ENCODE measurements at regions not wholly inside any gene's neighbourhood (a gene's known extent, or its start where the extent isn't known, plus 50 kb on each side); places are given as distances from the start of the nearest gene placed in this dataset.

DNA sequence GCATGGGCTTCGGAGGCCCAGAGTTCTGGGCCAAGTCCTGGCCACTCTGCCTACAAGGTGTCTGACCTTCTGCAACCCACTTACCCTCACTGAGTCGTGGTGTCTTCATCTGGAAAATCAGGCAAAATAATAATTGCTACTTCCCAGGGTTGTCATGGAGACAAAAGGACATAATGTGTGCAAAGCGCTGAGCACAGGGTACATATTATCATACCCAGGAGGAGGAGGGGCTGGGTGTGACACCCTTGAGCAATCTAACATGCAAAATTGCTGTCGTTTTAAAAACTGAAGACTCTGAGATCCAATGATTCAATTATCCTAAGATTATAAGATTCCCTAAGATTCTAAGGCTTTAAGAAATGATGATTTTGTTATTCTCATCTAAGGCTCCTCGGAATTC lies 459.5 kb downstream of the PTPRU start:
- WGBS, 2 donors, result 75% methylated on average over 5 of the region's 5 CpGs
- ATAC-seq (ENCODE audit: low FRiP score in 2 of 2), result no peak
- H3K27ac ChIP-seq, result no peak overlapping the region

DNA sequence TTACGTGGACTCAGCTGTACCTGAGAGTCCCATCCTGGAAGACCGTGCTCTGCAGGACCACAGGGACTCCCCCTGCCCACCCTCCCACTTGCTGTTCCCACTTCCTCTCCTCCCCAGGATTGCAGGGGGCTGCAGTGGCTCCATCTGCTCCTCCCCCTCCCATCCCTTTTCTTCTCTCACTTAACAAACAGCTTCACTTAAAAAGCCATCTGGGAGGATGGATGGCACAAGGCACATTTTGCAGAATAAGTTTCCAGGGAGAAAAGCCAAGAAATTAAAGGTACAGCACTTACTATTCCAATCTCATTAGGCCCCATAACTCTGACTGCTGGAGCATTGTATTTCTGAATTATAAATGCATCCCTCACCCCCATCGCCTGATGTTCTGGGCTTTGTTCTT lies 458.7 kb downstream of the PTPRU start:
- H3K4me3 ChIP-seq, result no peak overlapping the region
- no peaks in the 10 kb centered on the region for H3K36me3 ChIP-seq
- WGBS, 2 donors, result 54 to 74% methylated on average over 2 to 3 of the region's 3 CpGs
- H3K9me3 ChIP-seq, result no peaks in the 10 kb centered on the region
- peaks cover 0 to 4% (median 0%) of the 10 kb centered on the region in 4 donors for H3K27me3 ChIP-seq
- H3K27ac ChIP-seq, result no peak overlapping the region
- no peak for ATAC-seq (ENCODE audit: low FRiP score in 2 of 2)
- DNase-seq, result no peak
- TF ChIP-seq, protein P1, sequence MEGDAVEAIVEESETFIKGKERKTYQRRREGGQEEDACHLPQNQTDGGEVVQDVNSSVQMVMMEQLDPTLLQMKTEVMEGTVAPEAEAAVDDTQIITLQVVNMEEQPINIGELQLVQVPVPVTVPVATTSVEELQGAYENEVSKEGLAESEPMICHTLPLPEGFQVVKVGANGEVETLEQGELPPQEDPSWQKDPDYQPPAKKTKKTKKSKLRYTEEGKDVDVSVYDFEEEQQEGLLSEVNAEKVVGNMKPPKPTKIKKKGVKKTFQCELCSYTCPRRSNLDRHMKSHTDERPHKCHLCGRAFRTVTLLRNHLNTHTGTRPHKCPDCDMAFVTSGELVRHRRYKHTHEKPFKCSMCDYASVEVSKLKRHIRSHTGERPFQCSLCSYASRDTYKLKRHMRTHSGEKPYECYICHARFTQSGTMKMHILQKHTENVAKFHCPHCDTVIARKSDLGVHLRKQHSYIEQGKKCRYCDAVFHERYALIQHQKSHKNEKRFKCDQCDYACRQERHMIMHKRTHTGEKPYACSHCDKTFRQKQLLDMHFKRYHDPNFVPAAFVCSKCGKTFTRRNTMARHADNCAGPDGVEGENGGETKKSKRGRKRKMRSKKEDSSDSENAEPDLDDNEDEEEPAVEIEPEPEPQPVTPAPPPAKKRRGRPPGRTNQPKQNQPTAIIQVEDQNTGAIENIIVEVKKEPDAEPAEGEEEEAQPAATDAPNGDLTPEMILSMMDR (IDR thresholded peaks at IDR 0.05), result no peak
- TF ChIP-seq POLR2AphosphoS5 (IDR thresholded peaks at IDR 0.05) (no peak), EP300 (IDR thresholded peaks at IDR 0.05) (no peak), POLR2A (IDR thresholded peaks at IDR 0.05) (no peak)
- peaks cover 0 to 3% (median 0%) of the 10 kb centered on the region in 4 donors for H3K4me1 ChIP-seq

More for the DNA sequence above, 459.5 kb downstream of the PTPRU start:
- H3K27me3 ChIP-seq, result peaks cover 0 to under 1% (median 0%) of the 10 kb centered on the region in 4 donors
- TF ChIP-seq EP300 (IDR thresholded peaks at IDR 0.05) (no peak), POLR2AphosphoS5 (IDR thresholded peaks at IDR 0.05) (no peak), POLR2A (IDR thresholded peaks at IDR 0.05) (no peak)
- TF ChIP-seq, protein P1 (IDR thresholded peaks at IDR 0.05), result no peak
- H3K4me1 ChIP-seq, result peaks cover 0 to 4% (median 0%) of the 10 kb centered on the region in 4 donors
- no peak for DNase-seq
- no peaks in the 10 kb centered on the region for H3K9me3 ChIP-seq
- H3K4me3 ChIP-seq, result no peak overlapping the region
- H3K36me3 ChIP-seq, result no peaks in the 10 kb centered on the region

DNA sequence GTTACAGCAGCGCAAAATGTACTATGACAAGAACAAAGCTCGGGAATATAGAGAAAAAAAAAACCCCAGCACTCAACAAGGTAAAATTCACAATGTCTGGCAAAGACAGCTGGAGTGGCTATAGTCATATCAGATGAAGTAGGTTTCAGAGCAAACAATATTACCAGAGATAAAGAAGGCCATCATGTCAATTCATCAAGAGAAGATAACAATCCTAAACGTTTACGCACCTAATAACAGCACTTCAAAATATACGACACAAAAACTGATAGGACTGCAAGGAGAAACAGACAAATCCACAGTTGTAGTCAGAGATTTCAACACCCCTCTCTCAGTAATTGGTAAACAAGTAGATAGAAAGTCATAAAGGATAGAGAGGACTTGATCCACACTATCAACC lies 455.2 kb downstream of the PTPRU start:
- no peak for TF ChIP-seq EP300 (IDR thresholded peaks at IDR 0.05)
- no peak for TF ChIP-seq POLR2AphosphoS5 (IDR thresholded peaks at IDR 0.05)
- no peak for TF ChIP-seq POLR2A (IDR thresholded peaks at IDR 0.05)
- TF ChIP-seq, protein P1 (IDR thresholded peaks at IDR 0.05), result no peak
- WGBS, 2 donors, result 78 to 81% methylated on average over 5 of the region's 5 CpGs
- Histone ChIP-seq H3K4me3 (no peak overlapping the region), H3K9me3 (no peaks in the 10 kb centered on the region), H3K27ac (no peak overlapping the region), H3K4me1 (no peaks in the 10 kb centered on the region), H3K36me3 (no peaks in the 10 kb centered on the region), H3K27me3 (peaks cover 0 to 4% (median 0%) of the 10 kb centered on the region in 4 donors)
- no peak for ATAC-seq (ENCODE audit: low FRiP score in 2 of 2)
- DNase-seq, result no peak

DNA sequence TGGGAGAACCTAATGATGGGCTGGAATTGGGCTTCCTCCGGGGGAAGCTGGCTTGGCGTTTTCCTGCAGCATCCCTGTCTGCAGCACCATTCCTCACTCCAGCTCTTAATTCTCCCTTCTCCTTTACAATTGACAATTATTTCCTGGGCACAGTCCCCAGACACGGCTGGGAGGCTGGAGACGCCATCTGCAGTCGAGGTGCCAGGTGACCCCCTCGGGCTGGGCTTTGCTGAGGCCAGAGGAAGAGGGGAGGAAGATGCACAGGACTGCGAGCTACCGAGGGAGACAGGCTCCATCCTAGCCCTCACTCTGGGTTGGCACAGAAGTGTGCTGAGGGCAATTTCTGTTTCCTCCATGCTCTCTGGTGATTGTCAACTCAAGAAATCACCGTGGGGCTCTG lies 453.8 kb downstream of the PTPRU start:
- Histone ChIP-seq H3K36me3 (no peaks in the 10 kb centered on the region), H3K4me1 (no peaks in the 10 kb centered on the region), H3K27ac (no peak overlapping the region), H3K9me3 (no peaks in the 10 kb centered on the region), H3K4me3 (no peak overlapping the region), H3K27me3 (peaks cover 0 to 4% (median 0%) of the 10 kb centered on the region in 4 donors)
- peak in 1 of 2 donors; percentile 3 for DNase-seq
- no peak for ATAC-seq (ENCODE audit: low FRiP score in 2 of 2)
- no peak for TF ChIP-seq POLR2A (IDR thresholded peaks at IDR 0.05)
- TF ChIP-seq EP300 (IDR thresholded peaks at IDR 0.05), result no peak
- 69 to 74% methylated on average over 9 of the region's 9 CpGs for WGBS, 2 donors

DNA sequence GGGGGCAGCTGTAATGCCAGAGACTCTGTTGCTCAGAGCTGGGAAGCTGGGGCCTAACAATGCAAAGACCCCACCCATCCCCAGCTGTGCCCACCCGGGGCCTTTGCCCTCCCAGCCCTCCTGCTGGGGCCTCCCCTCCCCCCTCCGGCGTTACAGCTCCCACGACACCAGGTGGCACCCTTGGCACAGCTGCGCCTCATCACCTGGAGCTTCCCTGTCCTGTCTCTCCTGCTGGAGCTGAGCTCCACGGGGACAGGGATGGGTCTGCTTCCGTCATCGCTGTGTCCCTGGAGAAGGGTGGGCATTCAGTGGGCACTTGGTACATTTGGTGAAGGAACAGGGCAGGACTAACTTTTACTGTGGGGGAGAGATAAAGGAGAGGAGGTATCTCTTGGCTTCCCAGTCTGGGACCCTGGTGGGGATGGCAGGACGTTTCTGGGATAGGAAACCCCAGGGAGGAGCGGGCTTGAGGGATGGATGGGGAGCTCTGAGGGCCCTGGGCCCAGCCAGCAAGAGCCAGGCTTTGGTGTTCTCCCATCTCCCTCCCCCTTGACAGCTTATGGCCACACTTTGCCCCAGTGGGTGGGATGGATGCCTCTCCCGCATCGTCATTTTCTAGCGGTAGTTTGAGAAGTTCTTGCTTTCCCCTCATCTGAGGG lies 453.2 kb downstream of the PTPRU start:
- 67 to 85% methylated on average over 4 to 13 of the region's 13 CpGs for WGBS, 2 donors
- H3K36me3 ChIP-seq, result no peaks in the 10 kb centered on the region
- ATAC-seq (ENCODE audit: low FRiP score in 2 of 2) (no peak), DNase-seq (peak in 1 of 2 donors; percentile 17)
- no peaks in the 10 kb centered on the region for H3K4me1 ChIP-seq
- H3K9me3 ChIP-seq, result no peaks in the 10 kb centered on the region
- H3K4me3 ChIP-seq, result no peak overlapping the region
- H3K27me3 ChIP-seq, result peaks cover 0 to 4% (median 0%) of the 10 kb centered on the region in 4 donors
- TF ChIP-seq POLR2A (IDR thresholded peaks at IDR 0.05) (no peak), POLR2AphosphoS5 (IDR thresholded peaks at IDR 0.05) (no peak), EP300 (IDR thresholded peaks at IDR 0.05) (no peak)
- TF ChIP-seq, protein P1 (IDR thresholded peaks at IDR 0.05), result no peak
- no peak overlapping the region for H3K27ac ChIP-seq

All from upper lobe of left lung (tissue), 6 donors.